ENCODE measurements at regions not wholly inside any gene's neighbourhood (a gene's known extent, or its start where the extent isn't known, plus 50 kb on each side); places are given as distances from the start of the nearest gene placed in this dataset.
"Not testable (repeated sequence)": the region's sequence is repeated elsewhere in the genome, so short reads cannot be mapped to it uniquely, and the experiment has no call there.

DNA sequence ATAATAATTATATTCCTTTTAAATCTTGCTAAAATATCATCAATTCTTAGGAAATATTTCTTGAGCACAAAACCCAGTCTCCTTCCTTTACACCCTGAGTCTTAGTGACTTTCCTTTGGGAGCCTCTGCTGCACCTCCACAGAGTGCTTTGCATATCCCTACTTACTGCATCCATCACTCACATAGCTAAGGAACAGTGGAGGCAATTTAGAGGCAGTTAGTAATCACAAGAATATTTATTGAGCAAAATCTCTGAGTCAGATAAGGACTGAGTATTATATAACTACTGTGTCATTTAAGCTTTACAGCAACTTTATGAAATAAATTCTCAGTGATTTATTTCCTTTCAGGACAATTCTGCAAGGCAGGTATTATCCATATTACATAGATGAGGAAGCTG lies 327.7 kb downstream of the TMX3 start:
- no peak for DNase-seq (ENCODE audit: extremely low read depth in 1 of 2, low read depth in 1 of 2)

DNA sequence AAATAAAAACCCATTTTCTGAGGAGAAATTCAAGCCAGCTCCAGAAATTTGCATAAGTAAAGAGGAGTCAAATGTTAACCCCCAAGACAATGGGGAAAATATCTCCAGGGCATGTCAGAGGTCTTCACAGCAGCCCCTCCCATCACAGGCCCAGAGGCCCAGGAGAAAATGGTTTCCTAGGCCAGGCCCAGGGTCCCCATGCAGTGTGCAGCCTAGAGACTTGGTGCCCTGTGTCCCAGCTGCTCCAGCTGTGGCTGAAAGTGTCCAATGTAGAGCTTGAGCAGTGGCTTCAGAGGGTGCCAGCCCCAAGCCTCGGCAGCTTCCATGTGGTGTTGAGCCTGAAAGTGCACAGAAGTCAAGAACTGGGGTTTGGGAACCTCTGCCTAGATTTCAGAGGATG lies 330.9 kb downstream of the TMX3 start:
- not testable (repeated sequence) for DNase-seq (ENCODE audit: extremely low read depth in 1 of 2, low read depth in 1 of 2)

GRCh38 chr18:68376926-68377325 lies 338.0 kb downstream of the TMX3 start:
- DNase-seq (ENCODE audit: extremely low read depth in 1 of 2, low read depth in 1 of 2), result no peak

DNA sequence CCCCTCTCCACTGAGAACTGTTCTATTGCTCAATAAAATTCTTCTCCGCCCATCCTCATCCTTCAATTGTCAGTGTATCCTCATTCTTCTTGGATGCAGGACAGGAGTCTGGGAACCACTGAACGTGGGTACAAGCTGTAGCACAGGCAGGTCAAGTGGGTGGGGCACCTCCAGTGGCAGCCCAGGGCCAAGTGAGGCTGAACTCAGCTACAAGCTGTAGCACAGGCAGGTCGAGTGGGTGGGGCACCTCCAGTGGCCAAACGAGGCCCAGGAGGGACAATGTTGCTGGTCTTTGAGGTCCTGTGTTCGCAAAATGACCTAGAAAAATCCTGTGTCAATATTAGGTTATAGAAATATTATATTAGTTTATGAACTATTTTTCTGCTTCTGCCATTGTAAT lies 352.0 kb downstream of the TMX3 start:
- DNase-seq (ENCODE audit: extremely low read depth in 1 of 2, low read depth in 1 of 2), result no peak

GRCh38 chr18:68355637-68356036 lies 359.3 kb downstream of the TMX3 start:
- no peak for DNase-seq (ENCODE audit: extremely low read depth in 1 of 2, low read depth in 1 of 2)

DNA sequence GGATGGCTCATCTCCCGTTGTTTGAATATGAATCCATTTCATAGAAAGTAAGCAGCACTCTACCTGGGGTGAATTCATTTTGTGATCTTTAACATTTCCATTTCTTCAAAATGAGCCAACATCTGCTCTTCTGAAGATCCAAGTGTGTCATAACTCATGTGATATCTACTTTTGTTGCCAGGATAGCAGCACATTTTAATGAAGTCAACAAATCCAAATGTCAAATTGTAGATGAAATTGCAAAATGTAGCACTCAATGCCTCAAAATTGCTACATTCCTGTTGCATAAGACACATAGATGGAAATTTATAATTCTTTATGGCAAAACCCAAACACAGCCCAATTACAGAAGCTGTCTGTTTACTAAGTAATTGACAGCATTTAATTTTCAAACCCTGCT lies 360.7 kb downstream of the TMX3 start:
- no peak for DNase-seq (ENCODE audit: extremely low read depth in 1 of 2, low read depth in 1 of 2)

GRCh38 chr18:68342039-68342659 lies 372.8 kb downstream of the TMX3 start:
- no peak for DNase-seq (ENCODE audit: extremely low read depth in 1 of 2, low read depth in 1 of 2)

DNA sequence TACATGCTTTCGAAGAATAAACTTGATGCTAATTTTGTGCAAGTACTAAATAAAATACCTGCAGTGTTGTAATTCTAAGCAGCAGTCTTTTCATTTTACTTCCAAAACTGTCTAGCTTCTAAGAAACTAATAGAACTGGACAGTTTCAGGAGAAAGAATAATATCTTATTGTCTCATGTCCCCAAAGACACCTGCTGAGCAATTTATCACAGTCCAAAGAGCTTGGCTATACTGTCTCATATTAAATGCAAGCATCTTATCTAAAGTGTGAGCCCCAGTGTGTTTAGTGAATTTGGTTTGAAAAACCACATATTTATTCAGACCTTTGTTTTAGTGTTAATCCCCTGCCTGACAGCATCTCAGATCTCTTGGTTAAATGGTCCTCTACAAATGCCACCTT lies 374.3 kb downstream of the TMX3 start:
- DNase-seq (ENCODE audit: extremely low read depth in 1 of 2, low read depth in 1 of 2), result no peak

DNA sequence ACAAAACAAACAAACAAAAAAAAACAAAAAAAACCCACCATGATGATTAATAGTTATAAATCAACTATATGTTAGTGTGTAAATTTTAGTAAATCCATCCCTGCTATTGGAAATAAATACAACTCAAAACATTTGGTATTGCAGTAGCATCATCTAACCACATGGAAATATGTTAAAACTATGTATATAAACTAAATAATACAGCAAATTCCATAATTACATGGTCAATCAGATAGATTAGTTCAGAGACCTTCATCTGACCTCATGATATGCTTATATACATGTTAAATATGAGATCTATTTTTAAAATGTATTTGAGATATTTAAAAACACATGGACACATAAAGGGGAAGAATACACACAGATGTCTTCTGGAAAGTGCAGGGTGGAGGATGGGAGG lies 384.2 kb downstream of the TMX3 start:
- DNase-seq (ENCODE audit: extremely low read depth in 1 of 2, low read depth in 1 of 2), result no peak

DNA sequence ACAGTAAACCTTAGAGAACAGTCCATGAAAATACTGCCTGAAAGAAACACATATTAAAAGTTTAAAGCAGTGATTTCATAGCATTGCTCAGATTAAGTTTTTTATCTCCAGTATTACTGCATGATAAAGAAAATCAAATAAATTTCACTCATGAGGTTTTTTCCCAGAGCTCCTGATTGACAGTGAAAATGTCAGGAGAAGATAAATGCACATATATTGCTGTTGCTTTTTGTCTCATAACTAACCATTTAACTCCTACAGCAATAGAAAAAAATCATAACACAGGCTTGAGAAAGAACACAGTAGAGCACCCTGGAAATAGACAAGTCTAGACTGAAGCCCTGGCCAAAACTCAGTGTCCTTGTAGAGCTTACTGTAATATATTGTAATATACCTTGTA lies 391.0 kb downstream of the TMX3 start:
- DNase-seq (ENCODE audit: extremely low read depth in 1 of 2, low read depth in 1 of 2), result no peak

- no peak for DNase-seq (ENCODE audit: extremely low read depth in 1 of 2, low read depth in 1 of 2)
These were observed 398.3 kb downstream of the TMX3 start for GRCh38 chr18:68316636-68317035.

DNA sequence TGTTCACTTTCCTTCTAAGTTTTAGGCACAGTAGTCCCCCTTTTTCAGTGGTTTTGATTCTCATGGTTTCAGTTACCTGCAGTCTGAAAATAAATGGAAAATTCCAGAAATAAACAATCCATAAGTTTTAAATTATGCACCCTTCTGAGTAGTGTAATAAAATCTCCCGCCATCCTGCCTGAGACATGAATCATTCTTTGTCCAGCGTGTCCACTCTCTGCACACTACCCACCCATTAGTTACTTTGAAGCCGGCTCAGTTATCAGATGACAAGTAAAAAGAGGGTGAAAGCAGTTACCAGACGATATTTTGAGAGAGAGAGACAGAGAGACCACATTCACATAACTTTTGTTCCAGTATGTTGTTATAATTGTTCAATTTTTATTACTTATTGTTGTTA lies 400.5 kb downstream of the TMX3 start:
- DNase-seq (ENCODE audit: extremely low read depth in 1 of 2, low read depth in 1 of 2), result no peak

GRCh38 chr18:68301441-68301840 lies 413.5 kb downstream of the TMX3 start:
- no peak for DNase-seq (ENCODE audit: extremely low read depth in 1 of 2, low read depth in 1 of 2)

GRCh38 chr18:68299906-68300305 lies 415.0 kb downstream of the TMX3 start:
- no peak for DNase-seq (ENCODE audit: extremely low read depth in 1 of 2, low read depth in 1 of 2)

- no peak for DNase-seq (ENCODE audit: extremely low read depth in 1 of 2, low read depth in 1 of 2)
These were observed 416.6 kb downstream of the TMX3 start for GRCh38 chr18:68298330-68298729.

DNA sequence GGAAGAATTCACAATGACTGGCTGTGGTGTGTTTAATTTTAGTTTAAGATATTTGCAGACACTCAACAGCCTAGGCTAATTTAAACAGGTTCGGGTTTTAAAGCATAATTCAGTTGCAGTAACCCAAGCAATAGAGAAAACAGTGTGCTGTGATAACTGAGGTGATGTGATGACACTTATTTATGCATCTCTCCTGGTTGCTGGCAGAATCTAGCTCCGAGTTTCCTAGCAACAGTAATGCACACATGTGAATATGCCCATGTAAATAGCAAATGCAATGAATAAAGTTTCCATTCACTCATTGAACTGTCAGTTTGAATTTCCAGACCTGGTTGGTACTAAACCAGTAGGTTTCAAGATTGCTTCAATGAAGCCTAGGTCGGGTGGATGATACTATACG lies 426.5 kb downstream of the TMX3 start:
- no peak for DNase-seq (ENCODE audit: extremely low read depth in 1 of 2, low read depth in 1 of 2)

- DNase-seq (ENCODE audit: extremely low read depth in 1 of 2, low read depth in 1 of 2), result no peak
These were observed 430.6 kb downstream of the TMX3 start for GRCh38 chr18:68284236-68284780.

DNA sequence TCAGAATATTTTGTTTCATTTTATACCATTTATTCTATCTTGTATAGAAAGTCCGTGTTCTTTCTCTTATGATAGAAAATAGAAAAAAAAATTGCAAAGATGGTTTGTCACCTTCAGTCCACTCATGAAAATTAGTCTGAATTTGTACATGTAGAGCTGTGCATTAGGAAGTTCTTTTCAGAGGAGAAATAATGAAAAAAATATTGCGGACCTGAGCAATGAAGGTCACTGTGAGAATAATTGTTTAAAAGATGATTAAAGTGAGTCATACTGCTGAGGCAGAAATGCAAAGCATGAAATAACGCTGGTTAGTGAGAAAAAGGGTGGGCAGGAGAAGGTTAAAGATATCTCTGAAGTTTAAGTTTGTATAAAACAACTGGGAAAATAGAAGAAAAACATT lies 431.1 kb downstream of the TMX3 start:
- no peak for DNase-seq (ENCODE audit: extremely low read depth in 1 of 2, low read depth in 1 of 2)

GRCh38 chr18:68282232-68282631 lies 432.7 kb downstream of the TMX3 start:
- DNase-seq (ENCODE audit: extremely low read depth in 1 of 2, low read depth in 1 of 2), result no peak

GRCh38 chr18:68275616-68276015 lies 439.3 kb downstream of the TMX3 start:
- no peak for DNase-seq (ENCODE audit: extremely low read depth in 1 of 2, low read depth in 1 of 2)

DNA sequence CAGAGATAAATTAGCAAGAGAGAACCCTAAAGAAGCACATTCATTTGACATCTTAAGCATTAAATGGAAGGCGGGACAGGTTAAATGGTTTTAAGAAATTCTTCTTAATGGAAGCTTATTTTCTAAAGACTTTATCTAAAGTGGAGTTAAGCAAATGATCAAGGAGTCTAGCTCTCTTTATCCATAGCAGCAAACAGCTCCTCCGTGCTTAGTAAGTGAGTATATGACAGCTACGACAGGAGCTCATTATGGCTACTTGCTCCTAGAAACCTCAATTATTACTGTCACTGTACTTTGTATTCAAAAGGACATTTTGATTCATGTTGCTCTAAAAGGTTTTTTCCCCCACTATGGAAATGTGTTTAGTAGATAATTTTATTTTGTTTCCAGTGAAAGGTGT lies 444.9 kb downstream of the TMX3 start:
- no peak for DNase-seq (ENCODE audit: extremely low read depth in 1 of 2, low read depth in 1 of 2)

DNA sequence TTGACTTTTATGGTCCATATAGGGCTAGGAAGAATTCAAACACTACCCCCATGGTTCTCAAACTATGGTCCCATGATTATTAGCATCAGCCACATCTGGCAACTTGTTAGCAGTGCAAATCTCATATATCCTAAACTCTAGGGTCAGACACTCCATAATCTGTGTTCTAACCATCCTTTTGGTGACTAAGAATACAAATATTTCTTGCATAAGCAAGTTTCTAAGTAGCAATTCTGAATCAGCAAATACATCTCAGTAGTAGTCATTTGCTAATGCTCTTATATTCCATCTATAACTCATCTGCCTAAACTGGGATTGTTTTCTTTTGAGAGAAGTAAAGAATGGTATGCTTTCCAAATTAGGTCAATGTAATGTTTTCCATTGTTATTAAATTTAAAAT lies 447.3 kb downstream of the TMX3 start:
- no peak for DNase-seq (ENCODE audit: extremely low read depth in 1 of 2, low read depth in 1 of 2)

DNA sequence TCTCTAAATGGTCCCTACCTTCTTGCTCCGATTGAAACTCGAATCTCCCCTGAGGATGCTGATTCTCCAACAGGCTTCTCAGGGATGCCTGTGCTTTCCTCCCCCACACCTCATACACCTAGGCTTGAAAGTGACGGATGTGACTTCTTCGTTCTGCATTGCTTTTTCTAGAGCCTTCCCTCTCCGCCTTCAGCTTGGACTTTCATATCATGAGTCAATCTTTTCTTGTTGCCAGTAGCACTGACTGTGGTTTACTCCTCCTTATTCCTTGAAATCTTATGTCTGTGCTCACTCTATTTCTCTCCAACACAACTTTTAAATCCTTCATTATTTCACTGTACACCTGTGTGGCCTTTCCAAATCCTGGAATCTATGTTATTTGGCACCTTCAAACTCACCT lies 451.4 kb downstream of the TMX3 start:
- no peak for DNase-seq (ENCODE audit: extremely low read depth in 1 of 2, low read depth in 1 of 2)

All from stimulated activated CD8-positive, alpha-beta memory T cell treated with anti-CD3 and anti-CD28 coated beads, Interleukin-7, amount 100 ng/mL, for 48 hours (primary cell).